H9 (cell line): ENCODE measurements at regions not wholly inside any gene's neighbourhood (a gene's known extent, or its start where the extent isn't known, plus 50 kb on each side); places are given as distances from the start of the nearest gene placed in this dataset.

Experiments used
- DNase-seq: peaks from one replicate; pipeline ENCODE4 v3.0.0-alpha.2; 2017
- H2AFZ ChIP-seq: one replicate; pipeline ENCODE4 v1.6.1; 2013; ENCODE audit warnings: mild to moderate bottlenecking, low read length, control low read depth, moderate library complexity
- H2AK5ac ChIP-seq: 2 replicates; pipeline ENCODE4 v1.6.1; 2013; ENCODE audit warnings: low read length, control low read depth, mixed read lengths; ENCODE audit not compliant: insufficient read length
- H2BK120ac ChIP-seq: one replicate; pipeline ENCODE4 v1.6.1; 2013; ENCODE audit warnings: low read depth, mild to moderate bottlenecking, low read length, control low read depth, inconsistent platforms; ENCODE audit not compliant: poor library complexity, severe bottlenecking
- H2BK12ac ChIP-seq: 2 replicates; pipeline ENCODE4 v1.6.1; 2013; ENCODE audit warnings: low read length, control low read depth, mixed read lengths, low read depth; ENCODE audit not compliant: insufficient read length
- H2BK15ac ChIP-seq: 2 replicates; pipeline ENCODE4 v1.6.1; 2013; ENCODE audit warnings: low read depth, low read length, control low read depth
- H2BK20ac ChIP-seq: one replicate; pipeline ENCODE4 v1.6.1; 2013; ENCODE audit warnings: low read depth, mild to moderate bottlenecking, low read length, control low read depth, inconsistent platforms; ENCODE audit not compliant: poor library complexity, severe bottlenecking
- H2BK5ac ChIP-seq: 2 replicates; pipeline ENCODE4 v1.6.1; 2013; ENCODE audit warnings: low read length, control low read depth, mixed read lengths; ENCODE audit not compliant: insufficient read length
- H3K14ac ChIP-seq: 2 replicates; pipeline ENCODE4 v1.6.1; 2013; ENCODE audit warnings: low read length, control low read depth; ENCODE audit not compliant: insufficient read depth
- H3K18ac ChIP-seq: 2 replicates; pipeline ENCODE4 v1.6.1; 2013; ENCODE audit warnings: low read depth, mild to moderate bottlenecking, mixed read lengths, low read length, control low read depth; ENCODE audit not compliant: insufficient read length
- H3K23ac ChIP-seq: 2 replicates; pipeline ENCODE4 v1.6.1; 2013; ENCODE audit warnings: low read length, control low read depth, mixed read lengths, low read depth; ENCODE audit not compliant: insufficient read length
- H3K23me2 ChIP-seq: 2 replicates; pipeline ENCODE4 v1.6.1; 2013; ENCODE audit warnings: low read depth, mild to moderate bottlenecking, mixed read lengths, low read length, control low read depth; ENCODE audit not compliant: insufficient read length, poor library complexity, severe bottlenecking
- H3K27ac ChIP-seq: 2 replicates; pipeline ENCODE4 v1.5.1; 2013; ENCODE audit warnings: low read length, control low read depth, mixed read lengths, low read depth; ENCODE audit not compliant: insufficient read length
- H3K27me3 ChIP-seq: 2 replicates; pipeline ENCODE4 v1.6.1; 2013; ENCODE audit warnings: low read length, control low read depth, inconsistent platforms; ENCODE audit not compliant: insufficient read depth
- H3K4ac ChIP-seq: 2 replicates; pipeline ENCODE4 v1.6.1; 2013; ENCODE audit warnings: low read depth, mild to moderate bottlenecking, control low read depth, inconsistent platforms, low read length, moderate library complexity
- H3K4me1 ChIP-seq: 2 replicates; pipeline ENCODE4 v1.6.1; 2013; ENCODE audit warnings: low read length, control low read depth, inconsistent platforms; ENCODE audit not compliant: insufficient read depth
- H3K4me2 ChIP-seq: 2 replicates; pipeline ENCODE4 v1.6.1; 2013; ENCODE audit warnings: low read length, control low read depth, mixed read lengths; ENCODE audit not compliant: insufficient read length, insufficient read depth
- H3K56ac ChIP-seq: 2 replicates; pipeline ENCODE4 v1.6.1; 2013; ENCODE audit warnings: low read depth, mild to moderate bottlenecking, mixed read lengths, low read length, control low read depth; ENCODE audit not compliant: insufficient read length
- H3K79me1 ChIP-seq: 2 replicates; pipeline ENCODE4 v1.6.1; 2013; ENCODE audit warnings: low read depth, mild to moderate bottlenecking, moderate library complexity, low read length, control low read depth, inconsistent platforms; ENCODE audit not compliant: insufficient read depth, poor library complexity, severe bottlenecking
- H3K79me2 ChIP-seq: 2 replicates; pipeline ENCODE4 v1.6.1; 2013; ENCODE audit warnings: low read length, control low read depth, inconsistent platforms; ENCODE audit not compliant: insufficient read depth
- H3K9ac ChIP-seq: 2 replicates; pipeline ENCODE4 v1.6.1; 2013; ENCODE audit warnings: low read length, control low read depth, mixed read lengths; ENCODE audit not compliant: insufficient read length; ENCODE audit errors: extremely low read depth
- H3K9me3 ChIP-seq: one replicate; pipeline ENCODE4 v1.6.1; 2013; ENCODE audit warnings: low read depth, low read length, inconsistent platforms; ENCODE audit not compliant: control insufficient read depth
- H3T11ph ChIP-seq: one replicate; pipeline ENCODE4 v1.6.1; 2013; ENCODE audit warnings: mild to moderate bottlenecking, low read length, control low read depth, inconsistent platforms
- H4K20me1 ChIP-seq: one replicate; pipeline ENCODE4 v1.6.1; 2013; ENCODE audit not compliant: control insufficient read depth, insufficient read length, insufficient read depth
- H4K5ac ChIP-seq: 2 replicates; pipeline ENCODE4 v1.6.1; 2013; ENCODE audit warnings: low read depth, mild to moderate bottlenecking, mixed read lengths, low read length, control low read depth; ENCODE audit not compliant: insufficient read length
- H4K8ac ChIP-seq: replicated peaks from 2 replicates; pipeline ENCODE4 v1.6.1; 2013; ENCODE audit warnings: low read length, control low read depth, mixed read lengths, low read depth; ENCODE audit not compliant: insufficient read length
- H4K91ac ChIP-seq: 2 replicates; pipeline ENCODE4 v1.6.1; 2013; ENCODE audit warnings: low read depth, mild to moderate bottlenecking, moderate library complexity, mixed read lengths, low read length, control low read depth; ENCODE audit not compliant: insufficient read length
- H3K27ac Mint-ChIP-seq, 3 experiments: 2 replicates in 2 of 3; 3 replicates in 1 of 3; pipeline ENCODE4 v1.8.0; 2020 to 2021; ENCODE audit warnings: mixed read lengths in 3 of 3, mild to moderate bottlenecking in 1 of 3, moderate library complexity in 1 of 3
- H3K27me3 Mint-ChIP-seq: 2 replicates; pipeline ENCODE4 v1.8.0; 2021; ENCODE audit warnings: low read depth, mild to moderate bottlenecking, moderate library complexity, mixed read lengths
- H3K36me3 Mint-ChIP-seq, 3 experiments: 2 replicates in 2 of 3; 3 replicates in 1 of 3; pipeline ENCODE4 v1.8.0; 2020 to 2021; ENCODE audit warnings: low read depth in 3 of 3, mixed read lengths in 3 of 3; ENCODE audit not compliant: insufficient read depth in 1 of 3
- H3K4me1 Mint-ChIP-seq, 2 experiments: 2 replicates each; pipeline ENCODE4 v1.8.0; 2020; ENCODE audit warnings: mixed read lengths in 2 of 2
- H3K4me3 Mint-ChIP-seq, 2 experiments: 2 replicates in 1 of 2; 3 replicates in 1 of 2; pipeline ENCODE4 v1.8.0; 2020 to 2021; ENCODE audit warnings: mild to moderate bottlenecking in 2 of 2, mixed read lengths in 2 of 2, moderate library complexity in 1 of 2
- H3K9me3 Mint-ChIP-seq, 2 experiments: 2 replicates in 1 of 2; 3 replicates in 1 of 2; pipeline ENCODE4 v1.8.0; 2020; ENCODE audit warnings: mild to moderate bottlenecking in 2 of 2, mixed read lengths in 2 of 2, moderate library complexity in 1 of 2
- CTCF ChIP-seq: fragments of 200-600 bp; sonication (generic); conservative IDR thresholded peaks from 3 replicates; pipeline ENCODE4 v1.8.0; 2021; ENCODE audit warnings: antibody characterized with exemption, mild to moderate bottlenecking
- WGBS: extraction: QIAGEN DNeasy Blood & Tissue Kit; methylation state at CpG from one replicate; pipeline ENCODE4 v1.1.7; 2013; ENCODE audit warnings: missing lambda C conversion rate, low lambda C conversion rate, mixed read lengths; ENCODE audit not compliant: insufficient read length; ENCODE audit errors: extremely low coverage; 5-methylcytosine and 5-hydroxymethylcytosine counted together

- TF ChIP-seq CTCF, result no peak
- peak overlapping the region; percentile 24 to 40; a peak in 4 of 5 replicates for H3K4me3 Mint-ChIP-seq
- H3K79me1 ChIP-seq, result no peaks in the 10 kb centered on the region
- H3T11ph ChIP-seq, result no peak overlapping the region
- H3K27me3 Mint-ChIP-seq, result peaks cover 10% of the 10 kb centered on the region
- H3K9ac ChIP-seq, result no peak overlapping the region
- no peak overlapping the region for H4K8ac ChIP-seq
- H3K4me1 ChIP-seq, result peaks cover 14% of the 10 kb centered on the region; the same call in 1 of the 2 replicates
- H2BK20ac ChIP-seq, result no peak overlapping the region
- DNase-seq, result peak; percentile 51
- H3K23me2 ChIP-seq, result no peaks in the 10 kb centered on the region
- no peaks in the 10 kb centered on the region for H3K79me2 ChIP-seq
- H3K18ac ChIP-seq, result no peak overlapping the region
- H3K14ac ChIP-seq, result no peak overlapping the region
- H2BK12ac ChIP-seq, result no peak overlapping the region
- WGBS, result no CpG with 5 or more reads among the region's 9 CpGs
- H3K9me3 Mint-ChIP-seq, result no peaks in the 10 kb centered on the region; a peak in 2 of 5 replicates
- peak overlapping the region in 2 of 3 experiments; percentile 57 to 97; a peak in 5 of 7 replicates for H3K27ac Mint-ChIP-seq
- H3K23ac ChIP-seq, result no peak overlapping the region
- H3K4me1 Mint-ChIP-seq, result peaks cover 44 to 49% of the 10 kb centered on the region in 2 experiments
- H4K20me1 ChIP-seq, result no peaks in the 10 kb centered on the region
- no peak overlapping the region for H2AFZ ChIP-seq
- peak overlapping the region; percentile 32 for H3K4me2 ChIP-seq
- H3K56ac ChIP-seq, result no peak overlapping the region
- H3K4ac ChIP-seq, result no peak overlapping the region
- no peaks in the 10 kb centered on the region for H3K9me3 ChIP-seq
- H3K27me3 ChIP-seq, result no peaks in the 10 kb centered on the region
- H3K27ac ChIP-seq, result no peak overlapping the region
- peaks cover 0 to 9% (median 4%) of the 10 kb centered on the region in 3 experiments; a peak in 4 of 7 replicates for H3K36me3 Mint-ChIP-seq
- no peak overlapping the region for H4K5ac ChIP-seq
- no peak overlapping the region for H2BK120ac ChIP-seq
- no peak overlapping the region for H2BK5ac ChIP-seq
- H2BK15ac ChIP-seq, result no peak overlapping the region
- H2AK5ac ChIP-seq, result no peak overlapping the region
- H4K91ac ChIP-seq, result no peak overlapping the region
These were observed 257.6 kb upstream of the SALL3 start for GRCh38 chr18:78721981-78722380.
